Keratinocyte (primary cell): ENCODE measurements at regions not wholly inside any gene's neighbourhood (a gene's known extent, or its start where the extent isn't known, plus 50 kb on each side); places are given as distances from the start of the nearest gene placed in this dataset.

ENCODE experiments used
- DNase-seq: peaks from one replicate; pipeline ENCODE4 v3.0.0-alpha.2; 2011; ENCODE audit warnings: low read depth, missing footprints, low spot score
- FAIRE-seq: peaks from 2 replicates; lab custom pipeline; 2011; peaks lifted over from hg19 to GRCh38; lab: Jason Lieb, UNC
- H2AFZ ChIP-seq: 2 replicates; pipeline ENCODE4 v1.6.0; 2012; ENCODE audit warnings: low read length, control low read depth, inconsistent platforms; ENCODE audit not compliant: control insufficient read depth
- H3K27ac ChIP-seq: 2 replicates; pipeline ENCODE4 v1.5.1; 2011; ENCODE audit warnings: low read length; ENCODE audit not compliant: control insufficient read depth, insufficient read depth
- H3K27me3 ChIP-seq: 3 replicates; pipeline ENCODE4 v1.6.0; 2011; ENCODE audit warnings: low read length; ENCODE audit not compliant: control insufficient read depth, insufficient read depth; ENCODE audit errors: extremely low read depth
- H3K36me3 ChIP-seq, 2 experiments: 2 replicates in 1 of 2; 3 replicates in 1 of 2; pipeline ENCODE4 v1.5.1; 2011; ENCODE audit warnings: low read length in 2 of 2, mild to moderate bottlenecking in 1 of 2; ENCODE audit not compliant: control insufficient read depth in 2 of 2, insufficient read depth in 2 of 2; ENCODE audit errors: extremely low read depth in 1 of 2
- H3K4me1 ChIP-seq: 3 replicates; pipeline ENCODE4 v1.5.1; 2011; ENCODE audit warnings: low read length; ENCODE audit not compliant: control insufficient read depth, insufficient read depth; ENCODE audit errors: extremely low read depth
- H3K4me2 ChIP-seq: 3 replicates; pipeline ENCODE4 v1.6.0; 2011; ENCODE audit warnings: low read depth, low read length; ENCODE audit not compliant: control insufficient read depth, insufficient read depth; ENCODE audit errors: extremely low read depth
- H3K4me3 ChIP-seq, 3 experiments: fragments of 200-600 bp in 1 of 3; sonication (generic) in 1 of 3; 2 replicates in 2 of 3; 3 replicates in 1 of 3; pipeline ENCODE4 v1.5.1; 2011 to 2016; ENCODE audit warnings: low read length in 3 of 3, mild to moderate bottlenecking in 3 of 3, control low read depth in 2 of 3, inconsistent platforms in 1 of 3, low read depth in 1 of 3, mixed read lengths in 1 of 3, mixed run types in 1 of 3, moderate library complexity in 1 of 3; ENCODE audit not compliant: control insufficient read depth in 2 of 3, insufficient read depth in 2 of 3; ENCODE audit errors: extremely low read depth in 1 of 3
- H3K79me2 ChIP-seq: 2 replicates; pipeline ENCODE4 v1.6.0; 2012; ENCODE audit warnings: low read length; ENCODE audit not compliant: control insufficient read depth, insufficient read depth
- H3K9ac ChIP-seq: 3 replicates; pipeline ENCODE4 v1.6.0; 2011; ENCODE audit warnings: low read length; ENCODE audit not compliant: control insufficient read depth, insufficient read depth; ENCODE audit errors: extremely low read depth
- H3K9me1 ChIP-seq: 3 replicates; pipeline ENCODE4 v1.6.0; 2011; ENCODE audit warnings: low read length; ENCODE audit not compliant: control insufficient read depth, insufficient read depth; ENCODE audit errors: extremely low read depth
- H3K9me3 ChIP-seq: 2 replicates; pipeline ENCODE4 v1.5.1; 2012; ENCODE audit warnings: low read depth, low read length; ENCODE audit not compliant: control insufficient read depth
- H4K20me1 ChIP-seq: 3 replicates; pipeline ENCODE4 v1.6.0; 2011; ENCODE audit warnings: low read length; ENCODE audit not compliant: control insufficient read depth, insufficient read depth; ENCODE audit errors: extremely low read depth
- CTCF ChIP-seq, 3 experiments: IDR thresholded peaks in 1 of 3; conservative IDR thresholded peaks in 1 of 3; optimal IDR thresholded peaks in 1 of 3; 2 replicates in 2 of 3; 3 replicates in 1 of 3; pipeline versions ENCODE3 to v1.5.1; 2011; ENCODE audit warnings: low read length in 3 of 3, mild to moderate bottlenecking in 3 of 3, moderate library complexity in 2 of 3, control low read depth in 1 of 3, inconsistent platforms in 1 of 3; ENCODE audit not compliant: insufficient read depth in 2 of 3; ENCODE audit errors: extremely low read depth in 1 of 3
- EZH2 ChIP-seq: IDR thresholded peaks from one replicate; pipeline ENCODE4 v1.6.1; 2012; ENCODE audit warnings: inconsistent platforms, mild to moderate bottlenecking, low read length, moderate library complexity
- dilution Hi-C: fragments of 300-500 bp; cut with MboI; formaldehyde crosslinking; loops from one replicate; pipeline ENCODE4 v1.7.0; 2020; ENCODE audit warnings: low sequenced_read_pairs; ENCODE audit not compliant: extremely low pct_ligation_motif_present

- dilution Hi-C loops = no loop called here
- H3K4me3 ChIP-seq = no peak overlapping the region
- H3K36me3 ChIP-seq = no peaks in the 10 kb centered on the region
- no peaks in the 10 kb centered on the region for H3K27me3 ChIP-seq
- FAIRE-seq (no peak), DNase-seq (no peak)
- H3K9ac ChIP-seq = no peak overlapping the region
- H3K27ac ChIP-seq = no peak overlapping the region
- H3K4me1 ChIP-seq = no peaks in the 10 kb centered on the region
- no peaks in the 10 kb centered on the region for H3K9me3 ChIP-seq
- H4K20me1 ChIP-seq = no peaks in the 10 kb centered on the region
- H3K4me2 ChIP-seq = no peak overlapping the region
- H2AFZ ChIP-seq = no peak overlapping the region
- H3K79me2 ChIP-seq = no peaks in the 10 kb centered on the region
- TF ChIP-seq EZH2 (no peak), CTCF (optimal IDR thresholded peaks at IDR 0.05 in 1 of 3, IDR thresholded peaks at IDR 0.05 in 1 of 3, conservative IDR thresholded peaks at IDR 0.05 in 1 of 3; ENCODE audit: extremely low read depth in 1 of 3, insufficient read depth in 2 of 3, low read length in 3 of 3) (no peak)
- no peaks in the 10 kb centered on the region for H3K9me1 ChIP-seq
Observed at GRCh38 chr14:51155326-51155725, 60.4 kb upstream of the TRIM9 start.

GRCh38 chr14:51157012-51157411 lies 62.1 kb upstream of the TRIM9 start:
- Histone ChIP-seq H3K9ac (no peak overlapping the region), H3K4me1 (no peaks in the 10 kb centered on the region), H3K27me3 (no peaks in the 10 kb centered on the region), H2AFZ (no peak overlapping the region), H3K27ac (no peak overlapping the region), H3K9me1 (no peaks in the 10 kb centered on the region), H3K79me2 (no peaks in the 10 kb centered on the region), H3K36me3 (no peaks in the 10 kb centered on the region), H3K4me2 (no peak overlapping the region), H3K9me3 (no peaks in the 10 kb centered on the region), H3K4me3 (no peak overlapping the region), H4K20me1 (no peaks in the 10 kb centered on the region)
- DNase-seq (no peak), FAIRE-seq (peak; percentile 39)
- TF ChIP-seq CTCF (optimal IDR thresholded peaks at IDR 0.05 in 1 of 3, IDR thresholded peaks at IDR 0.05 in 1 of 3, conservative IDR thresholded peaks at IDR 0.05 in 1 of 3; ENCODE audit: extremely low read depth in 1 of 3, insufficient read depth in 2 of 3, low read length in 3 of 3) (peak in 2 of 3 experiments; percentile 49 to 50), EZH2 (no peak)
- dilution Hi-C loops = no loop called here
